ENCODE measurements at regions not wholly inside any gene's neighbourhood (a gene's known extent, or its start where the extent isn't known, plus 50 kb on each side); places are given as distances from the start of the nearest gene placed in this dataset.

GRCh38 chr22:26904483-26904882 is 247.1 kb downstream of the MIAT start:
- in situ Hi-C loops (cut with HindIII; ENCODE audit: low sequenced_read_pairs) = no loop called here
- DNase-seq (ENCODE audit: low spot score) = no peak

DNA sequence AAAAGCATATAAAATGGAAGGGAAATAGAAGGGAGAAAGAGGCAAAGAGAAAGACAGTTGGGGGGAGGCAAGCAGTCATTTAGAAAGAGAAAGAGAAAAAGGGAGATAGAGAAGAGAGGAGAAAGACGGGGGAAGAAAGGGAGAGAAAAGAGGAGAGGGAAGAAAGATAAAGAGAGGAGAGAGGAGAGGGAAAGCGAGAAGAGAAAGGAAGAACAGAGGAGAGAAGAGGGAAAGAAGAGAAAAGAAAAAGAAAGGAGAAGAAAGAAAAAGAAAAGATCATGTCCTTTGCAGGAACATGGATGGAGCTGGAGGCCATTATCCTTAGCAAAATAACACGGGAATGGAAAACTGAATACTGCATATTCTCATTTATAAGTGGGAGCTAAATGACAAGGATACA is 247.7 kb downstream of the MIAT start:
- in situ Hi-C loops (cut with HindIII; ENCODE audit: low sequenced_read_pairs) = no loop called here
- DNase-seq (ENCODE audit: low spot score) = no peak

DNA sequence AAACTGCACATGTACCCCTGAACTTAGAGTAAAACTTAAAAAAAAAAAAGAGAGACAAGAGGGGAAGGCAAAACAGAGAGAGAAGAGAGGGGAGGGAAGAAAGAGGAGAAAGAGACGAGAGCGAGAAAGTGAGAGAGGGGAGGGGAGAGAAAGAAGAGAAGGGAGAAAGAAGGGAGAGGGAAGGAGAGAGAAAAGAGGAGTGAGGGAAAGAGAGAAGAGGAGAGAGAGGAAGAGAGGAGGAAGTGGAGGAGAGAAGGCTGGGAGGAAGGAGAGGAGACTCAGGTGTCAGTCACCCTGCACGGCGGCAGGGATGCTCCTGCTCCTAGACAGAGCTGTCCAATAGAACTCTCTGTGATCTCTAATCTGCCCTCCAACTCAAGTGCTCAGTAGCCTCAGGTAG is 248.3 kb downstream of the MIAT start:
- in situ Hi-C loops (cut with HindIII; ENCODE audit: low sequenced_read_pairs) = no loop called here

DNA sequence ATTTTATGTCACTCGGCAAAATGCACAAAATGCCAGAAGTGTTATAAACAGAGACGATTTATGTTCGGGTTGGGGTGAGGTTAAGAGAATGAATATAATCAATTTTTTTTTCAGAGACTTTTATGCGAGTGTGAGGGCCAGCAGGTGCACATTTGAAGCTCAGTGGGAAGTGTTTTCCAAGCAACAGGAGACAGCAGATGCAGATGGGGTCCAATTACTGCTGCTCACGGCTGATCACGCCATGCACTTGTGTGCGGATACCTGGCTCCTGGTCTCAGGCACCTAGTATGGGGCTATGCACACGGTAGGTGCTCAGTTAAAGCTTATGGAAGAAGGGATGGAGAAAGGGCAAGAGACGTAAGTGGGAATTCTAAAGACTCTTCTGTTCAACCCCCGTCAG is 249.1 kb downstream of the MIAT start:
- DNase-seq (ENCODE audit: low spot score) = no peak
- in situ Hi-C loops (cut with HindIII; ENCODE audit: low sequenced_read_pairs) = no loop called here

More for the DNA sequence above, 248.3 kb downstream of the MIAT start:
- no peak for DNase-seq (ENCODE audit: low spot score)

- in situ Hi-C loops (cut with HindIII; ENCODE audit: low sequenced_read_pairs) = no loop called here
- DNase-seq (ENCODE audit: low spot score) = no peak
Observed at GRCh38 chr22:26907366-26907765, 250.0 kb downstream of the MIAT start.

DNA sequence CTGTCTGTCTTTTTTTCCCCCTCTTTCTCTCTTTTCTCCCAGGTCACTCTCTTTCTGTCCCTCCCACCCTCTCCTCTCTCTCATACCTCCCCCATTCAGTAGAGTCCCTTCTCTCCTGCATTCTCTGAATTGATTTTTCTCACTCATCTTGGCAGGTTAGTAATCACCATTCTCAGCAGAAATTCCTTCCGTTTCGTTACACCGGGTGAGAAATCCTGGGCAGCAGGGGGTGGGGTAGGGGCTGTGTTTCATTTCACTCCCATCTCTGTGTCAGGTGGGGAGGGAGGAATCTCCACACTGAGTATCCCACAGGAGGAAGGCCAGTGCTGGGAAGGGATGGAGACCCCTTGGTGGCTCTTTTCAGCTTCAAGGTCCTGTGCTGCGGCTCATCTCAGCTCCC is 253.5 kb downstream of the MIAT start:
- in situ Hi-C loops (cut with HindIII; ENCODE audit: low sequenced_read_pairs) = no loop called here
- no peak for DNase-seq (ENCODE audit: low spot score)

DNA sequence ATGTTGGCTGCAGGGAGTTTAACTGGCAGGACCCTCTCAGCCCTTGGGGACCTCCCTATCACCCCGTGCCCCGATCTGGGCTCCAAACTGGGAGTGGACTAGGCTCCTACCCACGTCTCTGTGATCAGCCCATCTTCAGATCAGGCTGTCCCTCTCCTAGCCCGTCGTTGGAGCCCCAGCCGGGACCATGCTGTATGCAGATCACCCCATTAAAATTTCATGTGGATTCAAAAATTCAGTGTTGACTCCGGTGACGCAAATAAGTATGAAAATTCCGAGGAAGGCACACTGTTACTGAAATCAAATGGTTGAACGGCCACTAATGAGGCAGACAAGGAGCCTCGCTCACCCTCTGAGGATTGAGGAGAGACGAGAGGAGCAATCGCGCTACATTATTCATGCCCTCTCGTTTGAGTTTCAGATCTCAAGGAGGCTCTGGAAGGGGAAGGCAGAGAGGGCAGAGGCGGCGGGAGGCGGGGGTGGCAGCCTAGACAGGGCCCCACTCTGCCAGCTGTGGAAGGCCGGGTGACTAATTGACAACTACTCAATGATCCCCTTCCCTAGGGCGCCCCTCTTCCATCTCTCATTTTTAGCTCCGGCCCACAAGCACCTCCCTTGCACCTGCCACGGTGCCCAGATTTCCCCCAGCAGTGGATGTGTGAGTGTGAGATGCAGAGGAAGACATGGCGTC is 255.4 kb downstream of the MIAT start:
- DNase-seq (ENCODE audit: low spot score) = no peak
- in situ Hi-C loops (cut with HindIII; ENCODE audit: low sequenced_read_pairs) = no loop called here

- in situ Hi-C loops (cut with HindIII; ENCODE audit: low sequenced_read_pairs) = no loop called here
- no peak for DNase-seq (ENCODE audit: low spot score)
Observed at GRCh38 chr22:26914519-26915185, 257.3 kb downstream of the MIAT start.

GRCh38 chr22:26916236-26916635 is 258.8 kb downstream of the MIAT start:
- no peak for DNase-seq (ENCODE audit: low spot score)
- in situ Hi-C loops (cut with HindIII; ENCODE audit: low sequenced_read_pairs) = no loop called here

DNA sequence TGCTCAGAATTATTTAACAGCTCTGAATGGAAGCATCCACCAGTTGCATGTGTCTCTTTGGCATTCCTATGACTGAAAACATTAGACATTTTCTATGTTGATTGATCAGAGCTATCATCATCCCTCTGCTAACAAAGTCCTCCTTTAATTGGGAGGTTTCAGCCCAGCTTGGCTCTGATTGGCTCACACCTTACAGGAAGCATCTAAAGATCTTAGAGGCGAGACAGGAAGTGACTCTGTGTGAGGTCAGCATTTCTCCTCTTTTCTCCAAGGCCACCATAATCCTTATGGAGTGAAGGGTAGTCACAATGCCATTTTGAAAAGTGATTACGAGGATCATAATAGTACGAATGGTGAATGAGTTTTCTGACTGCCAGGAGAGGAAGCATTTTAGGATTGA is 260.8 kb downstream of the MIAT start:
- in situ Hi-C loops (cut with HindIII; ENCODE audit: low sequenced_read_pairs) = no loop called here
- no peak for DNase-seq (ENCODE audit: low spot score)

DNA sequence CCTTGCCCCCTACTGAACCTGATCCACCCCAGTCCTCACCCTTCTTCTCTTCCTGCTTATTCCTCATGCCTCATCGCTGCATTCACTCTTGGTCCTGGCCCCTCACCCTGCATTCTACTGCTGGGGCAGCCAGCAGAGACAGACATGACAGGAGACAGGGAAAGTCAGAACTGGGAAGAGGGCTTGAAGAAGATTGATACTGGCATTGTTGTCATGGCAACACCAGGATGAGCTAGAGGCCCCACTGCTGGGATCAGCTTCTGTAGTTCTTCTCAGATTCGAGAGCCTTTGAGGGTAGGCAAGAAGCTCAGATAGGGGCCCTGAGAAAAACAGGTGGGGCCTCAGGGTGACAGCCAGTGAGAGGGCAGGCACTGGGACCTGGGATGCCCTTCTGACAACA is 264.3 kb downstream of the MIAT start:
- DNase-seq (ENCODE audit: low spot score) = no peak
- in situ Hi-C loops (cut with HindIII; ENCODE audit: low sequenced_read_pairs) = no loop called here

- no peak for DNase-seq (ENCODE audit: low spot score)
- in situ Hi-C loops (cut with HindIII; ENCODE audit: low sequenced_read_pairs) = no loop called here
Observed at GRCh38 chr22:26922806-26923205, 265.4 kb downstream of the MIAT start.

DNA sequence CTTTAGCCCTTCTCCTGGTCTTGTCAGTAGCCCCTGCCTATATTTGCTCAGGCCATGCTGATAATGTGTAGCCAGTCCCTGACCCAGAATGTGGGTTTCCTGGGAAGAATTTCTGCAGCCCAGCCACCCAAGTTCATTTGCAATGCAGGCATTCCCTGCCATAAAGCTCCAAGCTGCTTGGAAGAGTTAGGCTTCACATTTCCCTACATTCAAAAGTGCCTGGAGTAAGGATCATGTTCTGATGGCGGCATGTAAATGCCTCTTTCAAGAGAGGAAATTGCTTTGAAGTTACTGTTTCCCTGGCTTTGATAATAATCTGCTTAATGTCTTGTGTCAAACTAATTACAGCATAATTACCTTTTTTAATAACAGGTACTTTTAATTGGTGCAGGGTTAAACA is 266.1 kb downstream of the MIAT start:
- in situ Hi-C loops (cut with HindIII; ENCODE audit: low sequenced_read_pairs) = no loop called here

DNA sequence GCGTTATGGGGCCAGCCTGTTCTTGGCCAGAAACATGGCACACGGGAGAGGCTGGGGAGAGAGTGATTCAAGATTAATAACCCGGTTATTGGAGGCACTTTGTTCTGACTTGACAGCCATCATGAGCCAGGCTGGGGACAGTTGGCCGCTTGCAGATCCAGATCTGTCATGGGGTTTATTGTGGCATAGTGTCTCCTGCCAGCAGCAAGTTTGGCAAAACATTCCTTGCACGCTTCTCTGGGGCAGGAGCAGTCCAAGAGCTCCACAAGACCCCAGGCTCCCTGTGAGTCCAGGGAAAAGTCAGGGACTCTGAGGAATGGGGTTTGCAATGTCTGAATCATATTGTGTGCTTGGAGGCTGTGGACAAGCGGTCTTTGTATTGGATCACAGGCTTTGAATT is 270.4 kb downstream of the MIAT start:
- in situ Hi-C loops (cut with HindIII; ENCODE audit: low sequenced_read_pairs) = no loop called here
- DNase-seq (ENCODE audit: low spot score) = peak; percentile 8

More for the DNA sequence above, 266.1 kb downstream of the MIAT start:
- DNase-seq (ENCODE audit: low spot score) = no peak

- in situ Hi-C loops (cut with HindIII; ENCODE audit: low sequenced_read_pairs) = no loop called here
- no peak for DNase-seq (ENCODE audit: low spot score)
Observed at GRCh38 chr22:26931471-26931870, 274.1 kb downstream of the MIAT start.

DNA sequence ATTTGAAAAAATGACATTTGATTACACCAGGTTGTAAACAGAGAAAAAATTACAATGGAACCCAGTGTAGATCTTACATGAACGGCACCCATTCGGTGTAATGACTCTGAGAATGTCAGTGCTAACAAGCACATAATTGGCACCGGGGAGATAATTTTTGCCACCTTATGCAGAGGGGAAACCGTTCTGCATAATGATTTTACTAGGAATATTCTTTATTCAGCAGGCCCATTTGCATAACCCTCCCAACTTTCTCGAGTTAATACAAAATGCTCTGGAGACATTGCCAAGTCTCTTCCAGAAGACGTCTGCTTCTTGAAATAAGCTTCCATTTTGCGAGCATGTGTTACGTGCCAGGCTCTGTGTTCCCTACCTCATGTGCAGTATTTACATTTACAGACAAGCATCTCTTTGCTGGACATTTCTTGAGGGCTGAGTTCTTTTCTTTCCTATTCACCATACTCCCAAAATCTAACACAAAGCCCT is 275.8 kb downstream of the MIAT start:
- in situ Hi-C loops (cut with HindIII; ENCODE audit: low sequenced_read_pairs) = no loop called here
- no peak for DNase-seq (ENCODE audit: low spot score)

- no peak for DNase-seq (ENCODE audit: low spot score)
- in situ Hi-C loops (cut with HindIII; ENCODE audit: low sequenced_read_pairs) = no loop called here
Observed at GRCh38 chr22:26937213-26937612, 279.8 kb downstream of the MIAT start.

GRCh38 chr22:26939466-26939865 is 282.1 kb downstream of the MIAT start:
- in situ Hi-C loops (cut with HindIII; ENCODE audit: low sequenced_read_pairs) = no loop called here
- no peak for DNase-seq (ENCODE audit: low spot score)

DNA sequence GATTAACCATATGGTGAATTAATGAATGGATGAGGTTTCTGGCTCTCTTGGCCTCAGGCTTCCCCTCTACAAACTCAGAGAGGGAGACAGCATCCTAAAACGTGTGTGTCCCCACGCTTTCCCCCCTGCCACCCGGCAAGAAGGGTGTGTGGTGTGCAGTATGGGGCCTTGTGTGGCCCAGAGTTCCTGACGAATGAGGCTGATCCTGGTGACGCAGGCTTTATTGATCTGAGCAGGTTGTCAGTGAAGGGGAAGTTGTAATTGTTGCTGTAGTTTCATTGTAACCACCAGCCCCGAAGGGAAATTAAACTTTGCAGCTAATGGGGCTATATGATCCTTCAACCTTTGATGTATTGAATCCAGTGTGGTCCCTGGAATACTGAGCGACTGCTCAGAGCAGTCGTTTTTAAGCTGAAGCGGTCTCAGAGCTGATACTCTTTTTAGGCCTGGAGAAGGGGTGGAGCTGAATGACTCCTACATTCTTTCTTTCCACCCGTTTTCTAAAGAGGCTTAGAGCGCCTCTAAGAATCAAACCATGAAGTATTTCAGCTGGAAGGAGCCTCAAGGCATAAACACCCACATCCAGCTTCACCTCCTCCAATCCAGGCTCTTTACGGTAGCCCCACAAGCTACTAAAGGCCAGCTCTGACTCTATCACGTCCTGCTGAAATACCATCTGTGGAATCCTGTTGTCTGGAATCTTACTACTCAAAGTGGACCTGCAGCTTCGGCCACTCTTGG is 284.7 kb downstream of the MIAT start:
- no peak for DNase-seq (ENCODE audit: low spot score)
- in situ Hi-C loops (cut with HindIII; ENCODE audit: low sequenced_read_pairs) = no loop called here

- DNase-seq (ENCODE audit: low spot score) = no peak
- in situ Hi-C loops (cut with HindIII; ENCODE audit: low sequenced_read_pairs) = no loop called here
Observed at GRCh38 chr22:26942637-26942957, 285.2 kb downstream of the MIAT start.

All from G401 (cell line).